RPMI7951 (cell line): ENCODE measurements at regions not wholly inside any gene's neighbourhood (a gene's known extent, or its start where the extent isn't known, plus 50 kb on each side); places are given as distances from the start of the nearest gene placed in this dataset.
"Not testable (repeated sequence)": the region's sequence is repeated elsewhere in the genome, so short reads cannot be mapped to it uniquely, and the experiment has no call there.

Source experiments
- DNase-seq: peaks from one replicate; pipeline ENCODE4 v3.0.0-alpha.2; 2012; ENCODE audit warnings: low read depth

DNA sequence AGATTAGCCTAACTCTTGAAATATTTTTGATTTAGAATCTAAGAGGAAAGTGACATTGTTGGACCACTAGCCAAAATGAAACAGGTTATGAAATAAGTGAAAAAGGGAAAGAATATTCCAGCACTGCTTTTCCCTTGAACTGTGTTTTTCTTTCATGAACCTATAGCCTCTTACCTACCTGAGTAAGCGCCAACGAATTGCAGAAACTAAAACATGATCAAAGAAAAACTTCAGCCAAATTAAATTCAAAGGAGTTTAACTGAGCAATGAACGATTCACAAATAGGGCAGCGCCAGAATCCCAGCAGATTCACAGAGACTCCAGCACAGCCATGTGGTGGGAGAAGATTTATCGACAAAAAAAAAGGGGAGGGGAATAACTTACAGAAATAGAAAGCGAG is 518.6 kb downstream of the PIK3C3 start:
- DNase-seq, result no peak

- DNase-seq, result no peak
Measured at GRCh38 chr18:42474577-42474976, 519.5 kb downstream of the PIK3C3 start.

GRCh38 chr18:42475157-42475556 is 520.1 kb downstream of the PIK3C3 start:
- DNase-seq, result no peak

DNA sequence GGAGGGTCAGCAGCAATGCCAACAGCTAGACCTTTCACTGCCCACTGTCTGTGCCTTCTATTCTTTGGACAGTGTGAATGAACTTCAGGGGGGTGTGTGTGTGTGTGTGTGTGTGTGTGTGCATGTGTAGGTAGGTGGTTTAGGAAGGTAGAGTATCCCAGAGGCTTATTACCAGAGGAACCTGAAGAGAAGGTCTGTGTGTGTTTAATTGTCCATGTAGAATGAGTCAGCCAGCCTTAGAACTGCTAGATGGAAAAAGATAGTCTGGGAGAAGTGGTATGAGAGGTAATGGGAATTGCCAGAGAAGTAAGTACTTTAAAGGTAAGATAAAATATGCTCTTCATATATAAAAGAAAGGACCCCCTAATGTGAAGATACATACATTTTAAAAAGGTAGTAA is 522.2 kb downstream of the PIK3C3 start:
- DNase-seq, result no peak

DNA sequence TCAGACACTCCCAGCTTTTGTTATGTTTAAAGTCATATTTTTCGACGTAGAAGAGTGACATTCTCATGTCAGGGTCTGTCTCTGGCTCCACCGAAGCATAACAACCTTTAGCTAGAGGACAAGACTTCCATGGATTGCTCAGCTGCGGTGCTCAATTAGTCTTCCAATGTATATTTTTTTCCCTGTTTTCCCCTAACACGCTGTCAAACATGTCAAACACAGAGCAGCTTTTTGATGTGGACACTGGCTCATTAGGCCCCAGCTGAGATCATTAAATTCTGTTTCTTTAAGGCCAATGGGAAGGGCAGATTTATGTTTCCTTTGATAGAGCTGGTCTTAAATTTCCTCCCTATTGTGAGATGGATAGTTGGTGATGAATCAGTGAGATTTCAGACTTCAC is 525.4 kb downstream of the PIK3C3 start:
- no peak for DNase-seq

DNA sequence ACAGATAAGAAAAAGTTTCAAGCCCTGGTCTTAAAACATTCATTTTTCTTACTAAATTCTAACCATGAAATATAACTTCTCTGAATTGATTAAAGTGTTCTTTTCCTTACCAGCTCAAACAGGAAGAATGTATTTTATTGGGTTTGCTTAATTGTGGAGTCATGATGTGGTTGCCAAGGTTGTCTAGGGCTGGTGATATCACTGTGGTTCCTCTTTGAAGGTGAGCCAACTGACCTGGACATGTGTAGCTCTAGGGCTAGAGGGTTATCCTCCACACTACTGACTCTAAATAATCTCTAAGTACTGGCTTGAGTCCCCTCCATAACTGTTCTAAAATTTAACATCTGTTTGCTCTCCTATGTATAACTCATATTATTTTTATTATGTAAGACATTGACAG is 529.6 kb downstream of the PIK3C3 start:
- no peak for DNase-seq

DNA sequence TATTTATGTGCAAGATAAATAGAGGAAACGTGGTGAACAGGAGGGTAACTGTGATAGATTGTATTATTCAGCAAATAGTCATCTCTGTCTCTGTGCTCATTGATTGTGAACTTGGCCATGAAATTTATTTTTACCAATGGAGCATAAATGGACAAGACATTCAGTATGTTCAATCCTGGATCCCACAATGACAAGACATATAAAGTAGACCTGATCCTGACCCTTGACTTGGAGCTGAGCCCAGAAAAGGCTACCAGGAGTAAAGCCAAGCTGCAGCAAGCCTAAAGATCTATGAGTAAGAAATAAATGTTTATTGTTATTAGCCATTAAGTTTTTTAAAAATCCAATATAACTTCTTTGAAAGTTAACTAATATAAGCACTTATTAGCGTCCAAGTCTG is 531.2 kb downstream of the PIK3C3 start:
- no peak for DNase-seq

- no peak for DNase-seq
Measured at GRCh38 chr18:42508683-42509296, 553.8 kb downstream of the PIK3C3 start.

- no peak for DNase-seq
Measured at GRCh38 chr18:42509750-42510415, 554.8 kb downstream of the PIK3C3 start.

GRCh38 chr18:42510540-42510939 is 555.5 kb downstream of the PIK3C3 start:
- DNase-seq, result no peak

DNA sequence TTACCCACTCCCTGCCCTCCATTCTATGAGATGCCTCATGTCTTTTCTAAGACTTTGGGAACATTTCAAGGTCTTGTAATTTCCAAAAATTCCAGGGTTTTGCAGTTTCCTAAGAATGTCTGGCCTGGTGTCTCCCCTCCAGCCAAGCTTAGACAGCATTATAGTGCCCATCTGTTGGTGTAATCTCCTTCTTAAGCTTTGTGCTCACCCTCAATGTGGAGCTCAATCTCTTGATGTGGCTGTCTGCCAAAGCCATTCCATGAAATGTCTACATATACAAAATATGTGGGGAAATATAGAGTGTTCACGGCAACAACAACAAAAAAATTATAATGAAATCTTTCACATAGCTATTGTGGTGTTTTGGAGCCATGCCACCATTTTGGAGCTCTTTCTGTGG is 558.4 kb downstream of the PIK3C3 start:
- no peak for DNase-seq

GRCh38 chr18:42514512-42514911 is 559.5 kb downstream of the PIK3C3 start:
- no peak for DNase-seq

DNA sequence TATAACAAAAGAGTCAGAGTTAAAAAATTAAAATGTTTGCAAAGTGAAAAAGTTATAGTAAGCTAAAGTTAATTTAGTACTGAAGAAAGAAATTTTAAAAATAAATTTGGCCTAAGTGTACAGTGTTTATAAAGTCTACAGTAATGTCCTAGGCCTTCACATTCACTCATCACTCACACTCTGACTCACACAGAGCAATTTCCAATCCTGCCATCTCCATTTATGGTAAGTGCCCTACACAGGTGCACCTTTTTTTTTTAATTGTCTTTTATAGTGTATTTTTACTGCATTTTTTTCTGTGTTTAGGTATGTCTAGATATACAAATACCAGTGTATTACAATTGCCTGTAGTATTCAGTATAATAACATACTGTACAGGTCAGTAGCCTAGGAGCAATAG is 562.9 kb downstream of the PIK3C3 start:
- no peak for DNase-seq

DNA sequence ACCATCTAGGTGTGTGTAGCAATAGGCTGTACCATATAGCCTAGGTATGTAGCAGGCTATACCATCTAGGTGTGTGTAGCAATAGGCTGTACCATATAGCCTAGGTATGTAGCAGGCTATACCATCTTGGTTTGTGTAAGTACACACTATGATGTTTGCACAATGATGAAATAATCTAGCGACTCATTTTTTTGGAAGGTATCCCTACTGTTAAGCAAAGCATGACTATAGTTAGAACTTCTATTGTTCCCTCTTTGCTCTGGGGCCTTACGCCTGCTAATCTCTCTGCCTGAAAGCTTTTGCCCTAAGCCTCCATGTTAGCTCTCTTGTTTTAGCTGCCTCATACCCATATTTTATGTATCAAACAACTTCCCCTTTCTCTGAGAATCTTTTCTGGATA is 563.3 kb downstream of the PIK3C3 start:
- DNase-seq, result not testable (repeated sequence)

DNA sequence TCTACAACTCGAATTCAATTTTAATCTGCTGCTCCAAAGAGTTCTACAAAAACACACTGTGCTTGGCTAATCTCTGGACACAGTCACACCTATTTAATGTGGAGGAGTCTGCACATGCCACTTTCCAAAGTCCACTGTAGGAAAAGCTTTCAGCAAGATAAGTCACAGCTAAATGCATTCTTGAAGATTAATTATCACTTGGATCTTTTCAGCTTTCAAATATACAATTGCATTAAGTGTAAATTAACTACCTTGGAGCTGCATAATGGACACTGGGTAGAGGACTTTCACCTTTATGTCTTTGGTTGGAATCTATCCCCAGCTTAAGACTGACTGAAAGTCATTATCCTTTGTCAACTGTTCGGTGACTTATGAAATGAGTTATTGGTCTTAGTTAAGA is 565.1 kb downstream of the PIK3C3 start:
- DNase-seq, result no peak

DNA sequence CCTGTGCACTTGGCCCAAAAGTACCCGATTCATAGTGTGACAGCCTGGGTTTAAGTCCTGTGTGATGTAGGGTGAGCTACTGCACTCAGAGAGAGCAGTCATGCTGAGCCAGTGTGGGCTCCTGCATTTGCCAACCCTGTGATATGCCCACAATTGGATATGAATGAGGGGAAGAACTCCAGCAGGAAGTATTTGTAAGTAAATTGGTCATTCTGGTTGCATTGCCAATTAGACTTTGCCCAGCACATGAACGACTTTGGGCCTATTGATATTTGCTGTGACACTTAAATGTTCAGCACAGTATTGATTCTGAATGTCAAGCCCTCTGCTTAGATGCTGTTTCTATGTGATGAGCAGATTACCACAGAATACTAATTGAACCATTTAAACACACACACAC is 570.9 kb downstream of the PIK3C3 start:
- no peak for DNase-seq

GRCh38 chr18:42527766-42528165 is 572.7 kb downstream of the PIK3C3 start:
- DNase-seq, result no peak

DNA sequence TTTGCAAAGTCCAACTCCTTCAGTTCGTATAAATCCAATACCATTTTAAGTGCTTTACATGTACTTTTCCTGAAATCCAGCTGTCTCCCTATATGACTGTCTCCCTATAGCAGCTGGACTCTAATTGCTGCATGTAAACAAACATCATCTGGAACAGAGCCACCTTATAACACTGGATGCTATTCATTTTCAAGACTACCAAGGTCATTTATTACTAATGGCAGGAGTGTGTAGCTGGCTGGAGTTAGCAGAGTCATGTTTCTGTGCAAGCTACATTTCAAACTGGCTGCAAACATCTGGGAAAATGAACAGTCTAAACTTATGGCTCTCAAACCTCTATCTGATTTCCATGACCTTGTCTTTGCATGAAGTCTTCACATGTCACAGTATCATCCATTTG is 575.2 kb downstream of the PIK3C3 start:
- DNase-seq, result no peak

DNA sequence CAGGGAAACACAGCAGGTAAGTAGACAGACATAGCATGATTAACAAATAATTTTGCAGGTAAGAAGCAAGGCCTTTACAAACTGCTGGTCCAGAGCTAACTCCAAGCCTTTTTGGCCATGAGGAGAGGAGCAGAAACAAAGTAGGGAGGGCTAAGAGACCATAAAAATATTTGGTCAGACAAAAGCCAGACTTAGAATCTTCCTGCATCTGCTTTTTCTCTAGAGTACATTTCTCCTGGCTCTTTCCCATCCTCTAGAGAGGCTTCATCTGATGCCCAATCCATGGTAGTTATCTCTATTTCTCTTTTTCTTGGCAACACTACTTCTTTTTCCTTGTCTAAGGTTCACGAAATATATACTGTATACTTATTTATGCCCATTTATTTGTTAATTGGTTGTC is 577.1 kb downstream of the PIK3C3 start:
- no peak for DNase-seq

- no peak for DNase-seq
Measured at GRCh38 chr18:42533009-42533575, 578.1 kb downstream of the PIK3C3 start.

- DNase-seq, result no peak
Measured at GRCh38 chr18:42533616-42534015, 578.6 kb downstream of the PIK3C3 start.

- DNase-seq, result no peak
Measured at GRCh38 chr18:42534313-42534712, 579.3 kb downstream of the PIK3C3 start.

DNA sequence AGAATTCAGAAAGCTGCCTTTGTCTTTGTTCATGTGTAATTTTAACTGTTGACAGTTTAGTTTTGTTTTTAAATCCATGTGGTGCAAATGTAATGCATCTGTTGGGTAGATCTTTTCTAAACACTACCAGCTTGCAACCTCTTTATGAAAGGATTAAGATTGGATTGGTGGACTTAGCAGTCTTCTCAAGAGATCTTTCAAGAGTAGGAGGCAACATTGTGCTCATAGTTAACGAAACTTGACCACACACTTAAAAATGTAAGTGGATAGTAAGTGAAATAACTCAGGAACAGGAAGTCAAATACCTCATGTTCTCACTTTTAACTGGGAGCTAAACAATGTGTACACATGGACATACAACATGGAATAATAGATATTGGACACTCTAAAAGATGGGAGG is 579.0 kb downstream of the RIT2 start:
- DNase-seq, result no peak

DNA sequence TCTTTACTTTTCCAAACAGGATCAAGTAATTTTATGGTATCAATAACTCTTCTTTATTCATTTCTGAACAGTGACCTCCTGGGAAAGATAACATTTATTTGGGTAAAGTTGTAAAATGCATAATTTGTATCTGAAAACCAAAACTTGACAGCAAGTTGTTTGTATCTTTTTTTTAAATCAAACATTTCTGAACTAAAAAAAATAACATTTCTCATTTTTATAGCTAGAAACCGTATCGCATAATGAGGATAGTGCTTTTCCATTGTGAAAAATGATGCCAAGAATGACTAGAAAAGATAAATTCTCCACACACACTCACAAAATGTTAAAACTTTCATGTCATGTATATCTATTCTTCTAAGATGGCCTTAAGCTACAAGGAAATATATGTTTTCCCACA is 578.2 kb downstream of the RIT2 start:
- DNase-seq, result no peak
